ENCODE measurements at regions not wholly inside any gene's neighbourhood (a gene's known extent, or its start where the extent isn't known, plus 50 kb on each side); places are given as distances from the start of the nearest gene placed in this dataset.

DNA sequence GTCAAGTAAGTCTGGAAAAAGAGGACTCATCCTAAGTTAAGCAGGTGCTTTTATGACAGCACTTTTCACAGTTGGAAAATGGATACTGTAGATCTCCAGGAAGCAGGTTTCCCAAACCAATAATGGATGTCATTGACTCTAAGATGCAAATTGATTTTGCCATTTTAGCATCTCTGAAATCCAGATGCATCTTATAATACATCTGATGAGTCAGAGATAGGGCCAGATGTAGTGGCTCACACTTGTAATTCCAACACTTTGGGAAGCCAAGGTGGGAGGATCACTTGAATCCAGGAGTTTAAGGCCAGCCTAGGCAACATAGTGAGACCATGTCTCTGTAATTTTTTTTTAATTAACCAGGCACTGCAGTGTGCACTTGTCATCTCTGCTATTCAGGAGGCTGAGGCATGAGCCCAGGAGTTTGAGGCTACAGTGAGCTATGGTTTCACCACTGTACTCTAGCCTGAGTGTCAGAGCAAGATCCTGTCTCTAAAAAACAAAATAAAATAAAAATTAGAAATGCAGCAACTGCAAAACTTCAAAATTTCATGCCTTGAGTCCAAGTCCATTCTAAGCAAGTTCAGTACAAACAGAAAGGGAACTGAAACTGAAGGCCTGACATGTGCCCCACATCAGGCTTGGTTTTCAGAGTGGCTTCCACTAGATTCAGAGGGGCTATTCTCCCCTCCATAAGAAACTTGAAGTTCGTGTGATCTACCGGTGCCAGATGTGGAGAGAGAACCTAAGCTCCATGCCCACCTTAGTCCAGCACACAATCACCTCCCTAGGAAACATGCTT, 267.8 kb upstream of the NCKAP5 start:
- Histone ChIP-seq H3K9me2 (no peaks in the 10 kb centered on the region), H2AFZ (ENCODE audit: low read depth) (peak overlapping the region; percentile 5; the same call in 1 of the 2 replicates)
- POLR2A ChIA-PET: no interaction called here

DNA sequence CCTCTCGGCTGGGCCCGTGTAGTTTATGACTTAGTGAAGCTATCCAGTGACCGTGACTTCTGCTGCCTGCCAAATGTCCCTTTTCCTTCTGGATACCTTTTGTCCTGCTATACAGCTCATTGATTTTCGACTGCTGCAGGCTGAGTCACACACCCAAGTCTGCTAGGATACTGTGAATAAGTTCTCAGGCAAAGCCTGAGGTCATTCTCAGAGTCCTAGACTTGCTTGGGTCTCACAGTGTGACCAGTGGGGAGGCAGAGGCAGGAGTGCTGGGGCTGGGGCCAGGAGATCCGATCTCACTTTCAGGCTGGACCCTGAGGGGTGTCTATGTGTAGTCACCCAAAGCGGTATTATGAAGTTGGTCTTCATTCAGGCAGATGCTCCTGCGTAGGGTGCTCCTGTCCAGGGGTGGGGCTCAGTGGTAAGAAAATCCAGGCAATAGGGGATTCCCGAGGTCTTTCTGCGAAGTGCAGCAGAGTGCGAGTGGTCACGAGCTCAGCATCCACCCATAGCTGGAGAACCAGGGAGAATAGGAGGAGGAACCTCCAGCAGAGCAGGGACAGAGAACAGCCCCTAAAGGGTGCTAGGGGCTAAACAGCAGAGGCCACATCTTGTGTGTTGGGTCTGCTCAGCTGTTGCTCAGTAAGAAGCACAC, 268.6 kb upstream of the NCKAP5 start:
- no peak overlapping the region for H3K4me3 ChIP-seq (ENCODE audit: low read depth in 2 of 2, low read length in 1 of 2)
- H3K79me2 ChIP-seq (ENCODE audit: insufficient read depth): no peaks in the 10 kb centered on the region
- no peaks in the 10 kb centered on the region for H3K9me3 ChIP-seq
- 70% methylated on average over 11 of the region's 11 CpGs for WGBS (ENCODE audit: low lambda C conversion rate)
- peak overlapping the region; percentile 5; the same call in 1 of the 2 replicates for H2AFZ ChIP-seq (ENCODE audit: low read depth)
- ChIA-PET POLR2A (no interaction called here), CTCF (interaction anchor here (1.0 kb wide), 1 partner anchor 56 kb away, joined by 3 read pairs; no protein-coding TSS in a partner anchor)
- H3K27ac ChIP-seq (ENCODE audit: low read depth in 2 of 2, low read length in 1 of 2): peak overlapping the region in 1 of 2 experiments; percentile 73; a peak in 2 of 4 replicates
- H3F3A ChIP-seq (replicated peaks; ENCODE audit: insufficient read depth): peaks cover 19% of the 10 kb centered on the region
- no peaks in the 10 kb centered on the region for H3K27me3 ChIP-seq (ENCODE audit: insufficient read depth)
- H3K9me2 ChIP-seq: no peaks in the 10 kb centered on the region
- no peak for DNase-seq
- no peaks in the 10 kb centered on the region for H4K20me1 ChIP-seq (ENCODE audit: insufficient read depth)
- H3K4me1 ChIP-seq (ENCODE audit: control insufficient read depth in 1 of 2, insufficient read depth in 2 of 2, low read depth in 1 of 2, low read length in 1 of 2): peaks cover 4 to 33% of the 10 kb centered on the region in 2 experiments; a peak in 3 of 4 replicates
- no peaks in the 10 kb centered on the region for H3K36me3 ChIP-seq (replicated peaks in 1 of 2; ENCODE audit: control insufficient read depth in 1 of 2, insufficient read depth in 2 of 2, low read length in 1 of 2)
- peak overlapping the region; percentile 34; the same call in 1 of the 2 replicates for H3K9ac ChIP-seq
- 0 out of 2 replicates have a peak overlapping the region, but pooled peaks have one; percentile 30 for H3K4me2 ChIP-seq
- TF ChIP-seq NRF1 (IDR thresholded peaks at IDR 0.05; ENCODE audit: low read depth, low read length) (no peak), NFIC (IDR thresholded peaks at IDR 0.05; ENCODE audit: borderline replicate concordance) (no peak), RAD21 (IDR thresholded peaks at IDR 0.05; ENCODE audit: low read length) (no peak)
- TF ChIP-seq, protein P1, sequence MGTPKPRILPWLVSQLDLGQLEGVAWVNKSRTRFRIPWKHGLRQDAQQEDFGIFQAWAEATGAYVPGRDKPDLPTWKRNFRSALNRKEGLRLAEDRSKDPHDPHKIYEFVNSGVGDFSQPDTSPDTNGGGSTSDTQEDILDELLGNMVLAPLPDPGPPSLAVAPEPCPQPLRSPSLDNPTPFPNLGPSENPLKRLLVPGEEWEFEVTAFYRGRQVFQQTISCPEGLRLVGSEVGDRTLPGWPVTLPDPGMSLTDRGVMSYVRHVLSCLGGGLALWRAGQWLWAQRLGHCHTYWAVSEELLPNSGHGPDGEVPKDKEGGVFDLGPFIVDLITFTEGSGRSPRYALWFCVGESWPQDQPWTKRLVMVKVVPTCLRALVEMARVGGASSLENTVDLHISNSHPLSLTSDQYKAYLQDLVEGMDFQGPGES (IDR thresholded peaks at IDR 0.05; ENCODE audit: low read depth, low read length): no peak
- TF ChIP-seq, protein P2, sequence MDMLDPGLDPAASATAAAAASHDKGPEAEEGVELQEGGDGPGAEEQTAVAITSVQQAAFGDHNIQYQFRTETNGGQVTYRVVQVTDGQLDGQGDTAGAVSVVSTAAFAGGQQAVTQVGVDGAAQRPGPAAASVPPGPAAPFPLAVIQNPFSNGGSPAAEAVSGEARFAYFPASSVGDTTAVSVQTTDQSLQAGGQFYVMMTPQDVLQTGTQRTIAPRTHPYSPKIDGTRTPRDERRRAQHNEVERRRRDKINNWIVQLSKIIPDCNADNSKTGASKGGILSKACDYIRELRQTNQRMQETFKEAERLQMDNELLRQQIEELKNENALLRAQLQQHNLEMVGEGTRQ (IDR thresholded peaks at IDR 0.05; ENCODE audit: borderline replicate concordance, low read depth, low read length): no peak
- TF ChIP-seq, protein P3, sequence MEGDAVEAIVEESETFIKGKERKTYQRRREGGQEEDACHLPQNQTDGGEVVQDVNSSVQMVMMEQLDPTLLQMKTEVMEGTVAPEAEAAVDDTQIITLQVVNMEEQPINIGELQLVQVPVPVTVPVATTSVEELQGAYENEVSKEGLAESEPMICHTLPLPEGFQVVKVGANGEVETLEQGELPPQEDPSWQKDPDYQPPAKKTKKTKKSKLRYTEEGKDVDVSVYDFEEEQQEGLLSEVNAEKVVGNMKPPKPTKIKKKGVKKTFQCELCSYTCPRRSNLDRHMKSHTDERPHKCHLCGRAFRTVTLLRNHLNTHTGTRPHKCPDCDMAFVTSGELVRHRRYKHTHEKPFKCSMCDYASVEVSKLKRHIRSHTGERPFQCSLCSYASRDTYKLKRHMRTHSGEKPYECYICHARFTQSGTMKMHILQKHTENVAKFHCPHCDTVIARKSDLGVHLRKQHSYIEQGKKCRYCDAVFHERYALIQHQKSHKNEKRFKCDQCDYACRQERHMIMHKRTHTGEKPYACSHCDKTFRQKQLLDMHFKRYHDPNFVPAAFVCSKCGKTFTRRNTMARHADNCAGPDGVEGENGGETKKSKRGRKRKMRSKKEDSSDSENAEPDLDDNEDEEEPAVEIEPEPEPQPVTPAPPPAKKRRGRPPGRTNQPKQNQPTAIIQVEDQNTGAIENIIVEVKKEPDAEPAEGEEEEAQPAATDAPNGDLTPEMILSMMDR (IDR thresholded peaks at IDR 0.05): no peak
- TF ChIP-seq, protein P4, sequence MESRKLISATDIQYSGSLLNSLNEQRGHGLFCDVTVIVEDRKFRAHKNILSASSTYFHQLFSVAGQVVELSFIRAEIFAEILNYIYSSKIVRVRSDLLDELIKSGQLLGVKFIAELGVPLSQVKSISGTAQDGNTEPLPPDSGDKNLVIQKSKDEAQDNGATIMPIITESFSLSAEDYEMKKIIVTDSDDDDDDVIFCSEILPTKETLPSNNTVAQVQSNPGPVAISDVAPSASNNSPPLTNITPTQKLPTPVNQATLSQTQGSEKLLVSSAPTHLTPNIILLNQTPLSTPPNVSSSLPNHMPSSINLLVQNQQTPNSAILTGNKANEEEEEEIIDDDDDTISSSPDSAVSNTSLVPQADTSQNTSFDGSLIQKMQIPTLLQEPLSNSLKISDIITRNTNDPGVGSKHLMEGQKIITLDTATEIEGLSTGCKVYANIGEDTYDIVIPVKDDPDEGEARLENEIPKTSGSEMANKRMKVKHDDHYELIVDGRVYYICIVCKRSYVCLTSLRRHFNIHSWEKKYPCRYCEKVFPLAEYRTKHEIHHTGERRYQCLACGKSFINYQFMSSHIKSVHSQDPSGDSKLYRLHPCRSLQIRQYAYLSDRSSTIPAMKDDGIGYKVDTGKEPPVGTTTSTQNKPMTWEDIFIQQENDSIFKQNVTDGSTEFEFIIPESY (IDR thresholded peaks at IDR 0.05; ENCODE audit: borderline replicate concordance, low read depth): no peak

More for the DNA sequence above, 267.8 kb upstream of the NCKAP5 start:
- Histone ChIP-seq H3K4me1 (ENCODE audit: control insufficient read depth in 1 of 2, insufficient read depth in 2 of 2, low read depth in 1 of 2, low read length in 1 of 2) (peaks cover 4 to 26% of the 10 kb centered on the region in 2 experiments; a peak in 2 of 4 replicates), H3K79me2 (ENCODE audit: insufficient read depth) (no peaks in the 10 kb centered on the region), H3K4me3 (ENCODE audit: low read depth in 2 of 2, low read length in 1 of 2) (no peak overlapping the region), H3F3A (replicated peaks; ENCODE audit: insufficient read depth) (peaks cover 12% of the 10 kb centered on the region), H3K36me3 (replicated peaks in 1 of 2; ENCODE audit: control insufficient read depth in 1 of 2, insufficient read depth in 2 of 2, low read length in 1 of 2) (no peaks in the 10 kb centered on the region), H4K20me1 (ENCODE audit: insufficient read depth) (no peaks in the 10 kb centered on the region), H3K27me3 (ENCODE audit: insufficient read depth) (no peaks in the 10 kb centered on the region), H3K9me3 (no peaks in the 10 kb centered on the region), H3K9ac (no peak overlapping the region), H3K27ac (ENCODE audit: low read depth in 2 of 2, low read length in 1 of 2) (peak overlapping the region in 1 of 2 experiments; percentile 73; a peak in 1 of 4 replicates), H3K4me2 (no peak overlapping the region)
- DNase-seq: no peak
- WGBS (ENCODE audit: low lambda C conversion rate): 100% methylated on average over 1 of the region's 2 CpGs
- TF ChIP-seq, protein P2 (IDR thresholded peaks at IDR 0.05; ENCODE audit: borderline replicate concordance, low read depth, low read length): no peak
- TF ChIP-seq CHD2 (IDR thresholded peaks at IDR 0.05; ENCODE audit: low read length, partially characterized antibody) (no peak), NFIC (IDR thresholded peaks at IDR 0.05; ENCODE audit: borderline replicate concordance) (no peak), GABPA (IDR thresholded peaks at IDR 0.05; ENCODE audit: low read depth) (no peak), MXI1 (IDR thresholded peaks at IDR 0.05; ENCODE audit: low read depth, low read length) (no peak), ELF1 (IDR thresholded peaks at IDR 0.05) (no peak), YY1 (IDR thresholded peaks at IDR 0.05; ENCODE audit: low read depth) (no peak), RCOR1 (IDR thresholded peaks at IDR 0.05; ENCODE audit: low read length) (no peak), TEAD4 (IDR thresholded peaks at IDR 0.05; ENCODE audit: borderline replicate concordance, insufficient read depth) (no peak), RAD21 (IDR thresholded peaks at IDR 0.05; ENCODE audit: low read length) (no peak), JUND (IDR thresholded peaks at IDR 0.05) (no peak), SMC3 (IDR thresholded peaks at IDR 0.05; ENCODE audit: low read depth, low read length) (no peak), GATA2 (CRISPR knock-in tag; IDR thresholded peaks at IDR 0.05) (no peak)
- TF ChIP-seq, protein P5, sequence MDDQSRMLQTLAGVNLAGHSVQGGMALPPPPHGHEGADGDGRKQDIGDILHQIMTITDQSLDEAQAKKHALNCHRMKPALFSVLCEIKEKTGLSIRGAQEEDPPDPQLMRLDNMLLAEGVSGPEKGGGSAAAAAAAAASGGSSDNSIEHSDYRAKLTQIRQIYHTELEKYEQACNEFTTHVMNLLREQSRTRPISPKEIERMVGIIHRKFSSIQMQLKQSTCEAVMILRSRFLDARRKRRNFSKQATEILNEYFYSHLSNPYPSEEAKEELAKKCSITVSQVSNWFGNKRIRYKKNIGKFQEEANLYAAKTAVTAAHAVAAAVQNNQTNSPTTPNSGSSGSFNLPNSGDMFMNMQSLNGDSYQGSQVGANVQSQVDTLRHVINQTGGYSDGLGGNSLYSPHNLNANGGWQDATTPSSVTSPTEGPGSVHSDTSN (IDR thresholded peaks at IDR 0.05): no peak
- CTCF ChIA-PET: interaction anchor here (1.0 to 3.8 kb wide), 2 partner anchors 8 to 56 kb away, joined by 3 to 24 read pairs; no protein-coding TSS in a partner anchor
